HCT116 (cell line): ENCODE measurements at regions not wholly inside any gene's neighbourhood (a gene's known extent, or its start where the extent isn't known, plus 50 kb on each side); places are given as distances from the start of the nearest gene placed in this dataset.

Experiments
- EGR1 ChIP-seq: IDR thresholded peaks from 2 replicates; pipeline ENCODE4 v1.6.1; 2012; ENCODE audit warnings: low read depth
- EZH2 ChIP-seq: fragments of 200-600 bp; sonication (generic); IDR thresholded peaks from 2 replicates; pipeline ENCODE4 v1.6.1; 2017; ENCODE audit warnings: antibody characterized with exemption, mixed run types
- POLR2A ChIP-seq: IDR thresholded peaks from 2 replicates; pipeline ENCODE4 v1.7.0; 2011; ENCODE audit warnings: borderline replicate concordance; ENCODE audit not compliant: insufficient read depth, insufficient read length; ENCODE audit errors: extremely low read depth
- POLR2AphosphoS5 ChIP-seq: IDR thresholded peaks from 2 replicates; pipeline ENCODE4 v1.6.1; 2011; ENCODE audit warnings: mild to moderate bottlenecking, low read depth, low read length, moderate library complexity
- SIN3A ChIP-seq: IDR thresholded peaks from 2 replicates; pipeline ENCODE4 v1.6.1; 2012; ENCODE audit warnings: low read depth
- SP1 ChIP-seq: IDR thresholded peaks from 2 replicates; pipeline ENCODE4 v1.6.1; 2012; ENCODE audit warnings: low read depth
- ZFX ChIP-seq: fragments of 450-650 bp; IDR thresholded peaks from 2 replicates; pipeline ENCODE4 v1.6.1; 2017
- TF ChIP-seq, protein P1 (sequence below), 3 experiments: fragments of 200-600 bp in 1 of 3; sonication (generic) in 1 of 3; IDR thresholded peaks in 2 of 3; conservative IDR thresholded peaks in 1 of 3; 2 replicates each; pipeline ENCODE4 v1.5.1; 2012 to 2017; ENCODE audit warnings: low read depth in 2 of 3, low read length in 2 of 3, antibody characterized with exemption in 1 of 3, borderline replicate concordance in 1 of 3, control low read depth in 1 of 3, mild to moderate bottlenecking in 1 of 3, mixed read lengths in 1 of 3, mixed run types in 1 of 3, moderate library complexity in 1 of 3; ENCODE audit not compliant: insufficient read depth in 1 of 3
- TF ChIP-seq, protein P2 (sequence below): IDR thresholded peaks from 2 replicates; pipeline ENCODE4 v1.6.1; 2012
- TF ChIP-seq, protein P3 (sequence below): IDR thresholded peaks from 2 replicates; pipeline ENCODE4 v1.6.1; 2011; ENCODE audit warnings: mild to moderate bottlenecking, low read length, moderate library complexity; ENCODE audit not compliant: insufficient replicate concordance; ENCODE audit errors: extremely low read depth

GRCh38 chr12:91287753-91288152 lies 105.1 kb upstream of the DCN start:
- TF ChIP-seq, protein P1, sequence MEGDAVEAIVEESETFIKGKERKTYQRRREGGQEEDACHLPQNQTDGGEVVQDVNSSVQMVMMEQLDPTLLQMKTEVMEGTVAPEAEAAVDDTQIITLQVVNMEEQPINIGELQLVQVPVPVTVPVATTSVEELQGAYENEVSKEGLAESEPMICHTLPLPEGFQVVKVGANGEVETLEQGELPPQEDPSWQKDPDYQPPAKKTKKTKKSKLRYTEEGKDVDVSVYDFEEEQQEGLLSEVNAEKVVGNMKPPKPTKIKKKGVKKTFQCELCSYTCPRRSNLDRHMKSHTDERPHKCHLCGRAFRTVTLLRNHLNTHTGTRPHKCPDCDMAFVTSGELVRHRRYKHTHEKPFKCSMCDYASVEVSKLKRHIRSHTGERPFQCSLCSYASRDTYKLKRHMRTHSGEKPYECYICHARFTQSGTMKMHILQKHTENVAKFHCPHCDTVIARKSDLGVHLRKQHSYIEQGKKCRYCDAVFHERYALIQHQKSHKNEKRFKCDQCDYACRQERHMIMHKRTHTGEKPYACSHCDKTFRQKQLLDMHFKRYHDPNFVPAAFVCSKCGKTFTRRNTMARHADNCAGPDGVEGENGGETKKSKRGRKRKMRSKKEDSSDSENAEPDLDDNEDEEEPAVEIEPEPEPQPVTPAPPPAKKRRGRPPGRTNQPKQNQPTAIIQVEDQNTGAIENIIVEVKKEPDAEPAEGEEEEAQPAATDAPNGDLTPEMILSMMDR (IDR thresholded peaks at IDR 0.05 in 2 of 3, conservative IDR thresholded peaks at IDR 0.05 in 1 of 3; ENCODE audit: borderline replicate concordance in 1 of 3, insufficient read depth in 1 of 3, low read depth in 2 of 3, low read length in 2 of 3), result no peak
- TF ChIP-seq POLR2A (no peak), EZH2 (no peak), POLR2AphosphoS5 (no peak), SIN3A (no peak), SP1 (no peak), ZFX (no peak), EGR1 (no peak)
- TF ChIP-seq, protein P2, sequence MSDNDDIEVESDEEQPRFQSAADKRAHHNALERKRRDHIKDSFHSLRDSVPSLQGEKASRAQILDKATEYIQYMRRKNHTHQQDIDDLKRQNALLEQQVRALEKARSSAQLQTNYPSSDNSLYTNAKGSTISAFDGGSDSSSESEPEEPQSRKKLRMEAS, result no peak
- TF ChIP-seq, protein P3, sequence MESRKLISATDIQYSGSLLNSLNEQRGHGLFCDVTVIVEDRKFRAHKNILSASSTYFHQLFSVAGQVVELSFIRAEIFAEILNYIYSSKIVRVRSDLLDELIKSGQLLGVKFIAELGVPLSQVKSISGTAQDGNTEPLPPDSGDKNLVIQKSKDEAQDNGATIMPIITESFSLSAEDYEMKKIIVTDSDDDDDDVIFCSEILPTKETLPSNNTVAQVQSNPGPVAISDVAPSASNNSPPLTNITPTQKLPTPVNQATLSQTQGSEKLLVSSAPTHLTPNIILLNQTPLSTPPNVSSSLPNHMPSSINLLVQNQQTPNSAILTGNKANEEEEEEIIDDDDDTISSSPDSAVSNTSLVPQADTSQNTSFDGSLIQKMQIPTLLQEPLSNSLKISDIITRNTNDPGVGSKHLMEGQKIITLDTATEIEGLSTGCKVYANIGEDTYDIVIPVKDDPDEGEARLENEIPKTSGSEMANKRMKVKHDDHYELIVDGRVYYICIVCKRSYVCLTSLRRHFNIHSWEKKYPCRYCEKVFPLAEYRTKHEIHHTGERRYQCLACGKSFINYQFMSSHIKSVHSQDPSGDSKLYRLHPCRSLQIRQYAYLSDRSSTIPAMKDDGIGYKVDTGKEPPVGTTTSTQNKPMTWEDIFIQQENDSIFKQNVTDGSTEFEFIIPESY, result no peak
